ENCODE measurements at regions not wholly inside any gene's neighbourhood (a gene's known extent, or its start where the extent isn't known, plus 50 kb on each side); places are given as distances from the start of the nearest gene placed in this dataset.
"Not testable (repeated sequence)": the region's sequence is repeated elsewhere in the genome, so short reads cannot be mapped to it uniquely, and the experiment has no call there.

- intact Hi-C loops (cut with DNase I) = loop anchor here (5.0 kb wide), 2 partner anchors 252 to 322 kb away; no protein-coding TSS in a partner anchor
- H3K4me3 ChIP-seq = peak overlapping the region in 1 of 2 donors; percentile 76
- no peak for DNase-seq (ENCODE audit: low spot score in 2 of 2)
These were observed 114.6 kb upstream of the GRK3 start for GRCh38 chr22:25449781-25450317.

GRCh38 chr22:25451480-25452114 is 112.9 kb upstream of the GRK3 start:
- intact Hi-C loops (cut with DNase I) = no loop called here
- H3K4me3 ChIP-seq = no peak overlapping the region

More at GRCh38 chr22:25449781-25450317, 114.6 kb upstream of the GRK3 start:
- peaks cover 4 to 8% of the 10 kb centered on the region in 2 donors for H3K36me3 ChIP-seq
- peaks cover 5 to 17% of the 10 kb centered on the region in 2 donors for H3K4me1 ChIP-seq
- no peak for TF ChIP-seq CTCF (IDR thresholded peaks at IDR 0.05)
- no peak overlapping the region for H3K27ac ChIP-seq
- H3K27me3 ChIP-seq = no peaks in the 10 kb centered on the region
- no peaks in the 10 kb centered on the region for H3K9me3 ChIP-seq

DNA sequence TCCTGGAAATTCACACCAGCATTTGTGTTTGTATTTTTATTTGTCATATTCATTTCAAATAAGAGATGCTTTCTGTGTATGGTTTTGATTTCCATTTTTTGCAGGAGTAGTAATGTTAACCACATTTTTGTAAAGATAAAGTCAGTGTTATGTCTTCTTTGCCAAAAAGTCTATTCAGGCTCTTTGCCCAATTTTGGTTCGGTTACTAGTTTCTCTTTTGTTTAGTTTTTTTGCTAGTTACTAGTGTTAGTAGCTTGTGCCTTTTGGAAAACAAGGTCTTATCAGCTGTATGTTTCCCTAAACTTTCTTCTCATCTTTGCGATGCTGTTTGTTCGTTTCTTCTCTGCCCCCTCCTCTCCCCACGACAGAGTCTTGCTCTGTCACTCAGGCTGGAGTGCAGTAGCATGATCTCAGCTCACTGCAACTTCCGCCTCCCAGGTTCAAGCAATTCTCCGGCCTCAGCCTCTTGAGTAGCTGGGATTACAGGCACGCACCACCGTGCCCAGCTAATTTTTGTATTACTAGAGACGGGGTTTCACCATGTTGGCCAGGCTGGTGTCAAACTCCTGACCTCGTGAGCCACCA is 112.3 kb upstream of the GRK3 start:
- peaks cover 5 to 17% of the 10 kb centered on the region in 2 donors for H3K4me1 ChIP-seq
- H3K36me3 ChIP-seq = peaks cover 5 to 8% of the 10 kb centered on the region in 2 donors
- no peak for DNase-seq (ENCODE audit: low spot score in 2 of 2)
- no peaks in the 10 kb centered on the region for H3K27me3 ChIP-seq
- no peak for TF ChIP-seq CTCF (IDR thresholded peaks at IDR 0.05)
- peak overlapping the region in 1 of 2 donors; percentile 2 for H3K4me3 ChIP-seq
- intact Hi-C loops (cut with DNase I) = no loop called here
- no peaks in the 10 kb centered on the region for H3K9me3 ChIP-seq
- no peak overlapping the region for H3K27ac ChIP-seq

More at GRCh38 chr22:25451480-25452114, 112.9 kb upstream of the GRK3 start:
- Histone ChIP-seq H3K27ac (no peak overlapping the region), H3K4me1 (peaks cover 5 to 17% of the 10 kb centered on the region in 2 donors), H3K9me3 (no peaks in the 10 kb centered on the region), H3K27me3 (no peaks in the 10 kb centered on the region), H3K36me3 (peaks cover 4 to 8% of the 10 kb centered on the region in 2 donors)
- no peak for DNase-seq (ENCODE audit: low spot score in 2 of 2)
- TF ChIP-seq CTCF (IDR thresholded peaks at IDR 0.05) = no peak

- Histone ChIP-seq H3K4me1 (peaks cover 5 to 17% of the 10 kb centered on the region in 2 donors), H3K36me3 (peaks cover 8 to 13% of the 10 kb centered on the region in 2 donors), H3K9me3 (no peaks in the 10 kb centered on the region), H3K27me3 (no peaks in the 10 kb centered on the region), H3K27ac (no peak overlapping the region), H3K4me3 (no peak overlapping the region)
- DNase-seq (ENCODE audit: low spot score in 2 of 2) = no peak
- no peak for TF ChIP-seq CTCF (IDR thresholded peaks at IDR 0.05)
- intact Hi-C loops (cut with DNase I) = no loop called here
These were observed 111.4 kb upstream of the GRK3 start for GRCh38 chr22:25453058-25453457.

DNA sequence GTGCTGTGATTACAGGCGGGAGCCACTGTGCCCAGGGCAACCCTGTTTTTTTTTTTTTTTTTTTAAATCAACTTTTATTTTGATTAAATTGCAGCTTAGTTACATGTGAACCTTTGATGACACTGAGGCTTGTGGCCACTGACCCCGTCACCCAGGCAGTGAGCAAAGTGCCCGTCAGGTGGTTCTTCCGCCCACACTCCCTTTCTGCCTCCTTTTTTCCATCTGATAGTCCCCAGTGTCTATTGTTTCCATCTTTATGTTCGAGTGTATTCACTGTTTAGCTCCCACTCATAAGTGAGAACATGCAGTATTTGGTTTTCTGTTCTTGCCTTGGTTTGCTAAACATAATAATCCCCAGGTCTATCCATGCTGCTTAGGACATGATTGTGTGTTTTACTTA is 110.9 kb upstream of the GRK3 start:
- no peak overlapping the region for H3K27ac ChIP-seq
- H3K36me3 ChIP-seq = peaks cover 8 to 15% of the 10 kb centered on the region in 2 donors
- DNase-seq (ENCODE audit: low spot score in 2 of 2) = no peak
- H3K4me1 ChIP-seq = peaks cover 5 to 17% of the 10 kb centered on the region in 2 donors
- intact Hi-C loops (cut with DNase I) = no loop called here
- H3K27me3 ChIP-seq = no peaks in the 10 kb centered on the region
- no peak for TF ChIP-seq CTCF (IDR thresholded peaks at IDR 0.05)
- H3K9me3 ChIP-seq = no peaks in the 10 kb centered on the region
- no peak overlapping the region for H3K4me3 ChIP-seq

- DNase-seq (ENCODE audit: low spot score in 2 of 2); H3K4me1 ChIP-seq; H3K4me3 ChIP-seq; H3K9me3 ChIP-seq; H3K27me3 ChIP-seq; H3K27ac ChIP-seq; intact Hi-C loops (cut with DNase I): not testable (repeated sequence)
- peaks cover 32 to 44% of the 10 kb centered on the region in 2 donors for H3K36me3 ChIP-seq
These were observed 108.0 kb upstream of the GRK3 start for GRCh38 chr22:25456300-25457043.

- intact Hi-C loops (cut with DNase I); H3K4me1 ChIP-seq; H3K9me3 ChIP-seq; DNase-seq (ENCODE audit: low spot score in 2 of 2); H3K27me3 ChIP-seq; H3K4me3 ChIP-seq; H3K27ac ChIP-seq: not testable (repeated sequence)
- H3K36me3 ChIP-seq = peaks cover 28 to 50% of the 10 kb centered on the region in 2 donors
These were observed 105.8 kb upstream of the GRK3 start for GRCh38 chr22:25458631-25459030.

GRCh38 chr22:25460682-25461081 is 103.8 kb upstream of the GRK3 start:
- H3K4me1 ChIP-seq; H3K9me3 ChIP-seq; DNase-seq (ENCODE audit: low spot score in 2 of 2); H3K27me3 ChIP-seq; H3K4me3 ChIP-seq; H3K27ac ChIP-seq: not testable (repeated sequence)
- H3K36me3 ChIP-seq = peaks cover 24 to 46% of the 10 kb centered on the region in 2 donors
- intact Hi-C loops (cut with DNase I) = loop anchor here (5.0 kb wide), 1 partner anchor 242 kb away; no protein-coding TSS in a partner anchor

All from ascending aorta (tissue), 2 donors.